ENCODE measurements at regions not wholly inside any gene's neighbourhood (a gene's known extent, or its start where the extent isn't known, plus 50 kb on each side); places are given as distances from the start of the nearest gene placed in this dataset.
"Not testable (repeated sequence)": the region's sequence is repeated elsewhere in the genome, so short reads cannot be mapped to it uniquely, and the experiment has no call there.

DNA sequence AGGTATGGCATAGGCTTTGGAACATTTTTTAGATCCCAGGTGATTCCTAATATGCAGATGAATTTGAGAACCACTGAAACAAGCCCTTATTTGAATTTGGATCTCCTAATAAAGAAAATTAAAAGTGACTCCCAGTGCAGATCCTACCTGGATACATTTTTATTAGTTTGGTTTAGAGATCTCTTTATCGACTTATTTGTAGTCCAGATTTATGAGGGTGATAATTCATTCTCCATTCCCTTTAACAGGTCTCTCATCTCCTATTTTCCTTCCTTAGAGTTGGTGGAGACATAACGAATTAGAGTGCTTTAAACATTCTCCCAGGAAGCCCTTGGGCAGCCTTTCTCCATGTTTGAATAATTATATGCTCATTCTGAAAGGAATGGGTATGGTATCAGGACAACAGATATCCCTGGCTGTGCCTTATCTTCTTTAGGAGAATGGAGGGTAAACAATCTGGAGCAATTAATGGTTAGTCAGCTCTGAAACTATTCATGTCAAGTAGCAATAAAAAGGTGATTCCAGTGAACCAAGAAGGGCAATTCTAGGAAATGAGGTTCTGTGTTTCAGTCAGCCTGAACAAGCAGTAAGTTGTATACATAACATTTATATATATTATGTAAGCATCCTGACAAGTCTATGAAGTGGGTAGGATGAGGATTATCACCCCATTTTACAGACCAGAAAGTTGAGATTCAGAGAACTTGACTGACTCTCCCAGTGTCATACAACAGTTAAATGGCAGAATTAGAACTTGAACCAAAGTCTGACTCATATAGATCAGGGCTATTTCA lies 53.9 kb upstream of the RCE1 start:
- DNase-seq, result no peak
- POLR2A ChIA-PET, result no interaction called here
- Mint-ChIP-seq H3K4me1 (ENCODE audit: low read depth) (no peaks in the 10 kb centered on the region), H3K27me3 (ENCODE audit: low read depth) (no peaks in the 10 kb centered on the region), H3K9me3 (ENCODE audit: insufficient read depth) (no peaks in the 10 kb centered on the region), H3K27ac (no peak overlapping the region), H3K36me3 (ENCODE audit: low read depth) (no peaks in the 10 kb centered on the region), H3K4me3 (no peak overlapping the region)
- CTCF ChIA-PET, result no interaction called here
- ATAC-seq, result no peak

DNA sequence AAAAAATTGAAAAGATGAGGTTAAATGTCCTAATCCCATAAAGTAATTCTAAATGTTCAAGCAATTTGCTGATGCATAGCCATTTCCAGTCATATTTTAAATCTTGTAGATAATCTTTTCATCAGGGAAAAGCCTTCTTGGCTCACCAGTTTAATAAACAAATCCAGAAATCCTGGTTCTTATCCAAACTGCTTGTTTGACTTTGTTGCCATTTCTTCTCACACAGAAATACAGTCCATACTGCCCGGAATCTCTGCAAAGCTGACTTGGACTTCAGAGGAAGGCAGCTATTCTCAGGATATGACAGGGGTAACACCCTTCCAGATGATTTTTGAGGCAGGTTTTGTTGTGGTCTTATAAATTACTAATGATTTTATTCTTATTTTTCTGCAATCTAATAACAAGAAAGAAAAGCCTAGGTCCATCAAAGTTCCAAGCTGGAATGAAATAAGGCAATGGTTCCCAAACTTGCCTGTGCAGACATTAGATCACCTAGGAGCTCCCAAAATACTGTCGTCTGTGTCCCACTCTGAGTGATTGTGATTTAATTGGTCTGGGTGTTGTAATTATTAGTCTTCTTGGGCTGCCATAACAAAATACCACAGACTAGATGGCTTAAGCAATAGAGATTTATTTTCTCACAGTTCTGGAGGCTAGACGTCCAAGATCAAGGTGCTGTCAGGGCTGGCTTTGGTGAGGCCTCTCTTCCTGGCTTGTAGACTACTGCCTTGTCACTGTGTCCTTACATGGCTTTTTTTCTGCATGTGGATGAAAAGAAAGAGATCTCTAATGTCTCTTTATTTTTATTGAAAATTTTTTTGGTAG lies 55.1 kb upstream of the RCE1 start:
- no peak overlapping the region for H3K4me3 Mint-ChIP-seq
- CTCF ChIA-PET, result no interaction called here
- H3K36me3 Mint-ChIP-seq (ENCODE audit: low read depth), result no peaks in the 10 kb centered on the region
- no peak for ATAC-seq
- POLR2A ChIA-PET, result interaction anchor here (0.6 to 0.7 kb wide), 3 partner anchors 52 to 988 kb away, joined by 3 read pairs; no protein-coding TSS in a partner anchor
- no peaks in the 10 kb centered on the region for H3K9me3 Mint-ChIP-seq (ENCODE audit: insufficient read depth)
- H3K27ac Mint-ChIP-seq, result no peak overlapping the region
- no peak for DNase-seq
- H3K27me3 Mint-ChIP-seq (ENCODE audit: low read depth), result no peaks in the 10 kb centered on the region
- no peaks in the 10 kb centered on the region for H3K4me1 Mint-ChIP-seq (ENCODE audit: low read depth)

DNA sequence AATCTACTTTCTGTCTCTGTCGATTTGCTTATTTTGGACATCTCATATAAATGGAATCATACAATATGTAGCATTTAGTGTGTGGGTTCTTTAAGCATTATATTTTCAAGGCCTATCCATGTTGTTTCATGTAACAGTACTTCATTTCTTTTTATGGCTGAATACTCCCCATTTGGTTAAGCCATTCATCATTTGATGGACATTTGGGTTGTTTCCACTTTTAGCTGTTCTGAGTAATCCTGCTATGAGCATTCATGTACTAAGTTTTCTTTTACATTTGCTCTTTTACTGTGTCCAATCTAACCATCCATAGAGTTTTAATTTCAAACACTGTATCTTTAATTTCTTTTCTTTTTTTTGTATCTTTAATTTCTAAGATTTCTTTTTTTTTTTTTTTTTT lies 55.6 kb upstream of the SPTBN2 start:
- H3K9me3 Mint-ChIP-seq (ENCODE audit: insufficient read depth), result no peaks in the 10 kb centered on the region
- no peaks in the 10 kb centered on the region for H3K27me3 Mint-ChIP-seq (ENCODE audit: low read depth)
- H3K4me1 Mint-ChIP-seq (ENCODE audit: low read depth), result no peaks in the 10 kb centered on the region
- ChIA-PET CTCF (no interaction called here), POLR2A (no interaction called here)
- ATAC-seq, result no peak
- no peaks in the 10 kb centered on the region for H3K36me3 Mint-ChIP-seq (ENCODE audit: low read depth)
- DNase-seq, result no peak
- H3K4me3 Mint-ChIP-seq, result no peak overlapping the region
- H3K27ac Mint-ChIP-seq, result no peak overlapping the region

DNA sequence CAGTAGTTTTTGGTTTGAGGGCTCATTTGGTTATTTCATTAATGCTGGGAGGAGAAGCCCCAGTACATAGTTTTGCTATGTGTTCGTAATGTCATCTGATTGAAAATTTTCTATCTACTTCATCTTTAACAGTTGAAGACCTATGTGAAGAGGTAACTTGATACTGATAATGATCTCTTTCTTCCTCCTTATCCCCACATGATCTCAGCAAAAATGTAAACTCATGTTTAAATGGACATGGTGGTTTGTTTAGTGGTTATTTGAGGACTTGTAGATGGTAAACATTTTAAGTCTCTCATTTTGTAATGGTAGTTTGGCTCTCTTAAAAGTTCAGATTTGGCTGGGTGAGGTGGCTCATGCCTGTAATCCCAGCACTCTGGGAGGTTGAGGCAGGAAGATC lies 53.7 kb upstream of the SPTBN2 start:
- Mint-ChIP-seq H3K9me3 (ENCODE audit: insufficient read depth) (no peaks in the 10 kb centered on the region), H3K36me3 (ENCODE audit: low read depth) (no peaks in the 10 kb centered on the region), H3K27me3 (ENCODE audit: low read depth) (no peaks in the 10 kb centered on the region), H3K4me3 (no peak overlapping the region), H3K27ac (no peak overlapping the region), H3K4me1 (ENCODE audit: low read depth) (no peaks in the 10 kb centered on the region)
- DNase-seq (no peak), ATAC-seq (no peak)
- POLR2A ChIA-PET, result no interaction called here
- CTCF ChIA-PET, result no interaction called here

DNA sequence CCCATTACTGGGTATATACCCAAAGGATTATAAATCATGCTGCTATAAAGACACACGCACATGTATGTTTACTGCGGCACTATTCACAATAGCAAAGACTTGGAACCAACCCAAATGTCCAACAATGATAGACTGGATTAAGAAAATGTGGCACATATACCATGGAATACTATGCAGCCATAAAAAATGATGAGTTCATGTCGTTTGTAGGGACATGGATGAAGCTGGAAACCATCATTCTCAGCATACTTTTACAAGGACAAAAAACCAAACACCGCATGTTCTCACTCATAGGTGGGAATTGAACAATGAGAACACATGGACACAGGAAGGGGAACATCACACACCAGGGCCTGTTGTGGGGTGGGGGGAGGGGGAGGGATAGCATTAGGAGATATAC lies 50.6 kb upstream of the SPTBN2 start:
- POLR2A ChIA-PET; H3K36me3 Mint-ChIP-seq (ENCODE audit: low read depth); DNase-seq; H3K9me3 Mint-ChIP-seq (ENCODE audit: insufficient read depth); H3K4me1 Mint-ChIP-seq (ENCODE audit: low read depth); H3K4me3 Mint-ChIP-seq; ATAC-seq; H3K27ac Mint-ChIP-seq; H3K27me3 Mint-ChIP-seq (ENCODE audit: low read depth); CTCF ChIA-PET: not testable (repeated sequence)

Measured in activated CD8-positive, alpha-beta T cell treated with anti-CD3 and anti-CD28 coated beads, Interleukin-2, amount 10 ng/mL, durations not matched to agents 7 days and 5 days (primary cell).